Stimulated activated CD8-positive, alpha-beta memory T cell treated with anti-CD3 and anti-CD28 coated beads, Interleukin-15, amount 100 ng/mL, for 48 hours (primary cell): ENCODE measurements at regions not wholly inside any gene's neighbourhood (a gene's known extent, or its start where the extent isn't known, plus 50 kb on each side); places are given as distances from the start of the nearest gene placed in this dataset.
"Not testable (repeated sequence)": the region's sequence is repeated elsewhere in the genome, so short reads cannot be mapped to it uniquely, and the experiment has no call there.

ENCODE experiments used
- DNase-seq, 2 donors: peaks; one replicate each; pipeline ENCODE4 v3.0.0-alpha.2; 2020; ENCODE audit warnings: low read depth in 2 of 2

DNA sequence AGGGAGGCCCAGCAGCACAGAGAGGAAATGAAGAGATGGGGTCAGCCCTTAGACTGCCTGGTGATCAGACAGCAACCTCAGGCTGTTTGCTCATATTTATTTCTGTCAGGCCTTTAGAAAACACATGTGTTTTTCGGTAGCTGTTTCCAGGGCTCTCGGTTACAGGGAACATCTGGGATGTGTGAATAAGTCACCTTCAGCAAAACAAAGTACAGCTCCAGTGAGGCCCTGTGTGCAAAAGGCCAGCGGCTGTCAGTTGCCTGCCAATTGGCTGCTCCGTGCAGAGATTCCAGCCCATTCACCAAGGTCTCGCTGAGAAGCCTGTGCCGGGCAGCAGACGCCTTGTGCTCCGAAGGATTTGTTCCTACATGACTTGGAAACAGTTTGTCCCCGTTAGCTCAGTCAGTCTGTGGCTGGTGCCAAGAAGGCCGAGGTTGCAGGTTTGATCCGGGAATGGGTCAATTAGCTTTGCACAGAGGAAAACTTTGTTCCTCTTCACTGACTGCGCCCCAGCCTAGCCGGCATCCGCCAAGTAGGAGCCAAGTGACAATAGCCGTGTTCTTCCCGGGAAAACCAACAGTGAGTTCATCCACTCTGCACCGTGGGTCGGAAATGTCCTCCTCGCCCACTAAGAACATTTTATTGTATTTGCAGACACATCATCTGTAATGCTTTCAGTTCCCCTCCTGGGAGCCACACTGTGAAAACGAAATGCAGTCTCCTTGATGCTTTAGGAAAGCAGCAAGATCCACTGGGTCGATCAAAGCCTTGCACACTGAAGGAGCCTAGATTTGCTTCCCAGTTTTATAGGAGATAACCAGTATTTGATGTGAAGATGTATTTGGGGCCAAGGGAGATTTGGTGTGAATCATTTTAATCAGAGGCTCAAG is 315.4 kb upstream of the CDYL start:
- no peak for DNase-seq

DNA sequence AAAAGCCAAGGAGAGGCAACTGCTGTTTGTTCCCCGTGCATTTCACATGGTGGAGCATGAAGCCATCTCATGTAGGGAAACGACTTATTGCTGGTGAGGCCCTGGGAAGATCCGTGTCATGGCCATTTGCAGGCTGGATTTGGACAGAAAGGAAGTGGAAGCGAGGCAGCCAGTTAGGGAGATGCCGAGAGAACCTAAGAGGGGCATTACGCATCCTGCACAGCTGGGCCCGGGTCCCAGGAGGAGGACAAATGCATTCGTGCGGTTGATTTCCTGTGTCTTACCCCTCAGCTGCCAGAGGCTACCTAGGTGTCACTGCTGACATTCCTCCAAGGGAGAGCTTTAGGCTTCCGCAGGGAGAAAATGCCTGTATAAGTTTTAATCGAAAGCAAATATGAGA is 316.2 kb upstream of the CDYL start:
- DNase-seq, result no peak

DNA sequence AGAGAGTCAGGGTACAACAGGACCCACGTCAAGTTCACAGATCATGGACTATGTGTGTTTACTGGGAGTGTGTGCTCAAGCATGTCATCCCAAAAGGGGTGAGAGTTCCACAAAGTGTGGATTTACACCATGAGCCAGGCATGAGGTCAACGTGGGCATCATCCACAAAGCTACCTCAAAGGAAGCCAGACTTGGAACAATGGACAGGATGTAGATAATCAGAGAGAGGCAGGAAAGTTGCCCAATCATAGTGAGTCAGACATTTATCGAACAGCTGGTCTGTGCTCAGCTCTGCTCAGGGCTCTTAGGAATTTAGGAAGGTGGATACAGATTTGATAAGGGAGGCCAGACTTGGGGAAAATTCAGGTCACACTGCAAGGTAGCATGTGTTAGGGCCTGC is 317.2 kb upstream of the CDYL start:
- DNase-seq, result no peak

DNA sequence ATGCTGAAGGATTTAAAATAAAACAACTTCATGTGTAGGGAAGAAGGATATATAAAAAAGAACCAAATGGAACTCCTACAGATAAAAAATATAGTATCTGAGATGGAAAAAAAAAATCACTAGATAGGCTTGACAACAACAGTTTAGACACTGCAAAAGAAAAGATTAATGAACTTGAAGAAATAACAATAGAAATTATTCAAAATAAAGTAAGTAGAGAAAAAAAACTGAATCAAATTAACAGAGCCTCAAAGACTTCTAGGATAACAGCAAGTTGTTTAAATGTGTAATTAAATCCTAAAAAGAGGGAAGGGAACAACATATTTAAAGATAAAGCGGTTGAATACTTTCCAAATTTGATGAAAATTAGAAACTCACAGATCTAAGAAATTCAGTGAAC is 316.3 kb upstream of the ECI2 start:
- no peak for DNase-seq

DNA sequence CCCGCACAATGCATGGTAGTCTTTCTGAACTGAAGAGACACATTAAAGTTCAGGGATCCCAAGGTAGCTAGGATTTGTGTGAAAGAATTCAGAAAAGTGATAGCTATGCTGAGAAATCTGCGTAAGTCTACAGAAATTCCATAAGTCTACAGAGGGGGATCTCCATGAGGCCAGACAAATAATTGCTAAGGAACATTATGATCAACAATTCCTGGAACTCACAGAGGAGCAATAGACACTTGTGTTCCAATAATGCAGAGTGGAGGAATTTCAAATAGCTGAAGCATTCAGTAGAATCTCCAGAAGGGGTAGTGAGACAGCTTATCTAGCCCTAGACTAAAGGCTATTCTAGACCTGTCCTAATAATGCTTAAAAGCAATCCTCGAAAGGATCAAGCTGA is 315.7 kb upstream of the ECI2 start:
- no peak for DNase-seq

DNA sequence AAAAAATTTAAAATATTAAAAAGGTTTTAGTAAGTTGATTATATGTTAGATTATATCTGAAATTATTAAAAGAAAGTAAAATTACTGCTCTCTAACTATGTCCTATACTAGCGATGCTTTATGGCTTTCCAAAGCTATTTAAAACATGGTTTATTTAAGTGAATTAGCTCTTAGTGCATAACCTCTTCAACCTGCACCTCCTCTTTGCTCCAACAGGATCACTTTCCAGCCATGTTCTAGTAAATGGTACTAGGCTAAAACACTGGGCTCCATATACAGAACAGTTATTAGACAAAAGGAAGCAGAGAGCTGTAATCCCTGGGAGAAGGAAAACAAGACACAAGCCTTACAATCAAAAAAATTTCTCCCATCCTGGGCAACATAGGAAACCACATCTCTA is 314.9 kb upstream of the ECI2 start:
- DNase-seq, result no peak

DNA sequence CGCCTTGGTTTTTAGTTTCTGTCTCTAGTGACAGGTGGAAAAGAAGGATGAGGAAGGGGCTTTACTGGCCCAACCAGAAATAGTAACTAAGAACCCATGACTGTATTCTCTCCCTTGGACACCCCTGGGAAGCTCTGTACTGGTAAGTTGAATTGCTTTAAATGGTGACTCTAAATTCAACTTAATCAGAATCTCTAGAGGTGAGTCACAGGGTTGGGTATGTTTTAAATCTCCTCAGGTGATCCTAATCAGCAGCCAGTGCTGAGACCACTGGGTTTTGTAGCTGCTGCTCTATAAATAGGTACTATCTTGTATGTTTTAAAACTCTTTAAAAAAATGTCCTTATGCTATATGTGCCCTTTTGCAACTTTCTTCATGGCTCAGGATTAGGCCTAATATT is 314.0 kb upstream of the ECI2 start:
- DNase-seq, result no peak

DNA sequence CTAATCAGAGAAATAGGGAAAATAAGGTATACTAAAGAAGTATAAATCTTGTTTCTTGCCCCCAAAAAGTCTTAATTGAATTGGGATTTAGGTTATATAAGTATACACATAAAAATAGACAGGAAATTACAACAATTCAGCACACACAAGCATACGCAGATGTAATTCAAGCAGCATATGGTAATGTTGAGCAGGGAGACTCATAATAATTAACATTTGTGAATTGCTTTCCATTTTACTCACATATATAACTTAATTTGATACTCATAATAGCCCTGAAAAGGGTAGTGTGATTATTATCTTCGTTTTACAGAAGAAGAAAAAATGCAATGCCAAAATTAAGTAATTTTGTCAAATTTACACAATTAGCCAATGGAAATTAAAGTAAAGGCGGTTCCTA is 313.5 kb upstream of the ECI2 start:
- DNase-seq, result no peak

DNA sequence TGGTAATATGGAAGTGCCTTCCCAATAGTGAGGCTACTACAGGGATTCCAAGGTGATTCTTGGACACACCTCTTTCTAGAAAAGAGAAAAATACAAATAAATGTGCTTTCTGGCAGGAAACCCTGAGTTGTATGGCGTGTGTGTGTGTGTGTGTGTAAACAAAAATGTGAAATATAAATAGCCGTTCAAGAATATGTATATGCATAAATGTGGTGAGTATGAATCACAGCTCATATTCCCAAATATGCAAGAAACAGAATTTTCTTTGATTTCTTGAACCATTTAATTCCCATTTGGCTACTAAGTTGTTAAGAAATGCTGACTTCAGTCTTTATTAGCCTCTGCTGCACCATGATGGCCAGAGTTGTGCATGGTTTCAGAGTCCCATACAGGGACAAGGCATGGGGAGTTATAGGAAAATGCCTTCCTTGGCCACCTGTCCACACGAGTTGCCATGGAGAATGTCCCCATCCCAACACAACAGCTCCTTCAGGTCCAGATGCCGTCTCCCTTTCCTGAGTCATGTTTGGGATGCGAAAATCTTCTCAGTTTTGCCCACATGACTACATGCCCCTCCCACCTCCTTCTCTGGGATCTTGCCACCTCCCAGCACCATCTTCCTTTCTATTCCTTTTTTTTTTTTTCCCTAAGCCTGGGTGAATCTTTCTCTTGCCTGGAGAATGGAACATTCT is 312.4 kb upstream of the ECI2 start:
- no peak for DNase-seq

DNA sequence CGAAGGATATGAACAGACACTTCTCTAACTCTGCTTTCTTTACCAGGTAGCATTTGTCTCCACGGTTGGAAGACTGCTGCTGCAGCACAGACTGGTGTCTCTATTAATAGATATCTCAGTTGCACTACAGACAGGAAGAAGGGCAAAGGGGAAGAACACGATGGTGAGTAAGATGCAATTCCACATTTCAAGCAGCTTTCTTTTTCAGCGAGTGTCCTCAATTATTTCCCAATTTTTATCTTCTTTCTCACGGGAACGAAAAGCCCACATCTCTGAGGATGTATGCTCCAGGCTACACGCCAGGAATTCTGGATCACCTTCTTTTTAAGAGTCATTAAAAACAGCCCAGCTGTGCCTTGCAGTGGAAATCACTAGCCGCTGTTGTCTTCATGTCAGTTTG is 311.6 kb upstream of the ECI2 start:
- DNase-seq, result no peak

DNA sequence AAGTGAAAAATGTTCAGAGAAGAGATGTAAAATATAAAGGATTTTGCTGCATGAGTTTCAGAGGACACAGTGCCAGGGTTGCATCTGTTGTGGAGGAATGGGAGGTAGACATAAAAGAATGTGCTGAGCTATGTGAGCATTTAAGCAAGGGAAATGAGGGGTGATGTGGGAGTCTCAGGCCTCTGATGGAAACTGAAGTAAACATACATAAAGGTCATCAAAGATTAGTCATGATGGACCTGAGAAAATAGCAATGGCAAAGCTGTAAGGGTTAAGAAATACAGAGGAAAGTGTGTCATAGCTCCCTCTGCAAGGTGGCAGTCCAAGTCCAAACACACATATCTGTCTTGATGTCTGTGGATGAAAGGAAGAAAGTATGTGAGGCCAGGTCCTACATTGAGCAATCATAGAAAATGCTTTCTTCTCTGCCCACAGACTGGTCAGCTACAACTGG is 306.6 kb upstream of the ECI2 start:
- DNase-seq, result no peak

DNA sequence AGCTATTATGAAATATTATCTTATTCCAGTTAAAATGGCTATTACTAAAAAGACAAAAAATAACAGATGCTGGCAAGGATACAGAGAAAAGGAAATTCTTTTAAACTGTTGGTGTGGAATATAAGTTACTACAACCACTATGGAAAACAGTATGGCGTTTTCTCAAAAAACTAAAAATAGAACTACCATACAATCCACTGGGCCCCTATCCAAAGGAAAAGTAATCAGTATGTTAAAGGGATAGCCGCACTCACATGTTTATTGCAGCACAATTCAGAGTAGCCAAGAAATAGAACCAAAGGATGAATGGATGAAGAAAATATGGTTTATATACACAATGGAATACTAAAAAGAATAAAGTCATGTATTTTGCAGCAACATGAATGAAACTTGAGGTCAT is 303.8 kb upstream of the ECI2 start:
- DNase-seq, result no peak

DNA sequence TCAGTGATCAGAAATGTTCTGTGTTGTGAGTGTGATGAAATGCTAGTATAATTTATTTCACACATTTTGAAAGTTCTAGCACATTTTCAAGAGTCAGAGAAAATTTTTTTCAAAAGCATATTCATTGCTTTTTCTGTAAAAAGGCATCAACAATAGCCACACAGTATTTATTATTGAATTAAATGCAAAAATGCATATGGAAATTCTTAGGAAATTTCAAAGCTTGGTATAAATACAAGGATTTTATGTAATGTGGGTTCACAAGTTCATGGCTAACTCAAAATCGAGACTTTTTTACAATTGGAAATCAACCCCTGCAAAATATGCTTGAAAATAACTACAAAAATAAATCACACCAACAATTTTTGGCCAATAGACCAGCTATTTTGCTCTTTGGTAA is 302.0 kb upstream of the ECI2 start:
- no peak for DNase-seq

DNA sequence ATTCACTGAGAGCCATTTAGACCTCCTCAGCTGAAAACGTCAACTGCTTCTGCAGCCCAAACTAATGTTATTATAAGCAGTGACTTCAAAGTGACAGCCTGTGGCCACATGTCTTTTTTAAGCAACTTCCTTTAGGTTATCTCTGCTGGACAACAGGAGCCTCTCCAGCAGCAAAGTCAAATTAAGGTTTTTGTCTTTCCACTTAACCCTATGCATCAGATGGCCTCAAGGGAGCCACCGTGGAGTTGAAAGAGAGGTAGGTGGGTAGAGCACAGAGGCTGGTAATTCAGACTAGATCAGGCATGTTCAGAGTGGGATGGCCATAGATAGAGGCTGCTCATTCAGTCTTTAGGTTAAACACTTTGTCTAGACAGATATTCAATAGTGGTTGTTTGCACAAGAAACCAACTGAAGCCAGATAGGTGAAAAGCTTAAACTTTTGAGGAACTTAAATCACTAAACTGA is 300.6 kb upstream of the ECI2 start:
- no peak for DNase-seq

DNA sequence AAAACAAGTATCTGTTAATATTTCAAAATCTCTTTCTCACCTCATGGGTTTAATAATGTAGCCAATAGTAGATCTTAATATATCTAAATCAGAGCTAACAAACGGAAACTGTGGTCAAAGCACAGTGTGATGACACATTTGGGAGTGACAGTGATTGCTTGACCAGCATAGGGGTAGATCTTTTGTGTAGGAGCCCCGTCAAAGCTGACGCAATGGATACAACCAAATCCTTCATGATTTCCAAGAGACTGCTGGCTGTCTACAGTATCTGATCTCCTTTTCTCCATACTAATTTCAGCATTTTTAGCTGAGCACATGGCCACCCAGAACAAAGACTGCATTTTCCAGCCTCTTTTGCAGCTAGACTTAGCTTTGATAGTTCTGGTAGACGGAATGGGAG is 299.3 kb upstream of the ECI2 start:
- DNase-seq, result no peak

DNA sequence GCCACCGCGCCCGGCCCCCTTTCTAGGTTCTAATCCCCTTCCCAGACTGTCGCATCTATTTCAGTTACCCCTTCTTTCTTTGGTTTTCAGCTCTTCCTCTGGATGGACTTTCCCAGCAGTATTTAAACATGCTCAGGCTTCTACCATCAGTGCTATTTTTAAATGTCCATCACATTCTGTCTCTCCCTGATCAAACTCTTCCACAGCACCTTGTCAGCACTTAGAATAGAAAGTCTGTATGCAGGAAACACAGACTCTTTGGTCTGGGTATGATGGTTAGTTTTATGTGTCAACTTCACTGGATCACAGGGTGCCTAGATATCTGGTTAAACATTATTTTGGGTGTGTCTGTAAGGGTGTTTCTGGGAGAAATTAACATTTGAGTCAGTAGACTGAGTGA is 297.8 kb upstream of the ECI2 start:
- DNase-seq, result no peak

DNA sequence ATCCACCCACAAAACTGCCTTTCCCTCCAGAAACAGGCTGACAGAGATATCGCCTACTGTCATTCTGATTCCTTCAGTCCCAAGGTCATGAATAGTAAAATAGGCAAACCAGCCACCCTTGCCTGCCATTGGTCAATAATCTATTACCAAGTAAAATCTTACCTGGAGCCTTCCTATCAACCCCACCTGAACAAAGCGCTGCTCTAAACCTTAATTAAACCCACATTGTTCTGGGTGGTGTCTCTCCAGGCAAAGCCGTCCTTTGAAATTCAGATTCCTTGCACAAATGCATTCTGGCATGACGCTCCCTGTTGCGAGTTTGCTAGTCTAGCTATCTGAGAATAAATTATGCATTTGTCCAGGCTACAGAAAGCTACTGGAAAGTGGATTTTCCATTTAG is 291.6 kb upstream of the ECI2 start:
- no peak for DNase-seq

DNA sequence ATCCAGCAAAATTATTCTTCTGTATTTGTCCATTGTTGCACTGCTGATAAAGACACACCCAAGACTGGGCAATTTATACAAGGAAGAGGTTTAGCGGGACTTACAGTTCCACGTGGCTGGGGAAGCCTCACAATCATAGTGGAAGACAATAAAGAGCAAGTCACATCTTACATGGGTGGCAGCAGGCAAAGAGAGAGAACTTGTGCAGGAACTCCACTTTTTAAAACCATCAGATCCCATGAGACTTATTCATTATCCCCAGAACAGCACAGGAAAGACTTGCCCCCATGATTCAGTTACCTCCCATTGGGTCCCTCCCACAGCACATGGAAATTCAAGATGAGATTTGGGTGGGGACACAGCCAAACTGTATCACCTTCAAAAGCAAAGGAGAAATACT is 286.5 kb upstream of the ECI2 start:
- no peak for DNase-seq

DNA sequence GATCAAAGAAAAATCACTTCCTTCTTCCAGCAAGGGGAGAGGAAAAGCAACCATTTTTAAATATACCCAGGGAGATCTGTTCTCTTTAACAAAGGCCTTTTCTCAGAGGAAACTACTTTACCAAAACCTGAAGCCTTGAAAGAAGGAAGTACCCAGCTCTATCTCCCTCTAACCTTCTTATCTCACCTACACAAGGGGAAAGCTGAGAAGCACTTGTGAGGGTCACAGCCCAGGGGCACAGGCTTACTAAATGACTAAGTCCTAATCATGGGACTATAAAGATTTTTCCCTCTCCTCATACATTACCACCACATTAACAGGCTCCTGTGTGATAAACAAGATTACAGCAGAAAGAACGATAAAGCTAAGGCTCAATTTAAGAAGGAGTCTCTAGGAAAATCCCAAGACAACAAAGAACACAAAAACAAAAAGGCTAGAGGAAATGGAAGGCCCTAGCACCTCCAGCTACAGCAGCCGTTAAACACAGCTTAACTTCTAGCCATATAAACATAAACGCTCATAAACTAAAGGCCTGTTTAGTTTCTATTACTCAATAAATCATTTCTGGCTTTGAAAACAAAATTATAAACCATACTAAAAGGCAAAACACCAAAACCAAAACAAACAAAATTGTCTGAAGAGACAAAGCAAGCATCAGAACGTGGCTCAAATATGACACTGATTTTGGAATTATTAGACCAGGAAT is 284.9 kb upstream of the ECI2 start:
- DNase-seq, result no peak

DNA sequence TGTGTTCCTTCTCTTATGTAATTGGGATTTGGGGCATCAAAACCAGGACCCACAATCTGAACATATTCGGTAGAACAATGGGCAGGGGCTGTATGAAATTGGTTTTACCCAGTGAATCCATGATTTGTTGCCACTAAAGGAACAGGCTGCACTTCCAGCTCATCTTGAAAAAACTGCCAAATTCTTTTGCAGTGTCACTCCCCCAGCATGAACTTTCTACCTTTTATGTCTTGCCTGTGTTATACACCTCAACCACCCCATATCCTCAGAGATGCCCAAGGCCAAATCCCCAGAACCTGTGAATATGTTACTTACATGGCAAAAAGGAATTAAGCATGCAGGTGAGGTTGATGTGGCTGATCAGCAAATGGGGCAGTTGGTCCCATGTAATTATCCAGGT is 280.2 kb upstream of the ECI2 start:
- DNase-seq, result no peak

DNA sequence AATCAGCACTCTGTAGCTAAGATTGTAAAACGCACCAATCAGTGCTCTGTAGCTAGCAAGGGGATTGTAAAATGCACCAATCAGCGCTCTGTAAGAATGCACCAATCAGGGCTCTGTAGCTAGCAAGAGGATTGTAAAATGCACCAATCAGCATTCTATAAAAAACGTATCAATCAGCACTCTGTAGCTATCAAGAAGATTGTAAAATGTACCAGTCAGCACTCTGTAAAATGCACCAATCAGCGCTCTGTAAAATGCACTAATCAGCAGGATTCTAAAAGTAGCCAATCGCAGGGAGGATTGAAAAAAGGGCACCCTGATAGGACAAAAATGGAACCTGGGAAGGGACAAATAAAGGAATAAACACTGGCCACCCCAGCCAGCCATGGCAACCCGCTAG is 278.7 kb upstream of the ECI2 start:
- not testable (repeated sequence) for DNase-seq

DNA sequence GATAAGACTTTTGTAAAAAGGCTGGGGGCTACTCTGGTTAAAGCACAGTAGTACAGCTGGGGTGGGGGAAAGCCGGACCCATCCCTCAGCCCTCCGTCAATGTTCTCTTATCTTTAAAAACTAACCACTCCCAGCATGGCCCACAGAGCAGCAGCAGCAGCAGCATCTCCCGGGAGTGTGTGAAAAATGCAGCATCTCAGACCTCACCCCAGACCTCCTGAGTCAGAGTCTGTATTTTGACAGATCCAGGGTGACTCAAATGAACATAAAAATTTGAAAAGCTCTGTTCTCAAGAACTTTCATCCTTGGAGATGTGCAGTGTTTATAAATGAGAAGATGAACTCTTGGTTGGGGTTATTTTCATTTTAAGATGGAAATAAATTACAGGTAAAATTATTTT is 277.7 kb upstream of the ECI2 start:
- no peak for DNase-seq

DNA sequence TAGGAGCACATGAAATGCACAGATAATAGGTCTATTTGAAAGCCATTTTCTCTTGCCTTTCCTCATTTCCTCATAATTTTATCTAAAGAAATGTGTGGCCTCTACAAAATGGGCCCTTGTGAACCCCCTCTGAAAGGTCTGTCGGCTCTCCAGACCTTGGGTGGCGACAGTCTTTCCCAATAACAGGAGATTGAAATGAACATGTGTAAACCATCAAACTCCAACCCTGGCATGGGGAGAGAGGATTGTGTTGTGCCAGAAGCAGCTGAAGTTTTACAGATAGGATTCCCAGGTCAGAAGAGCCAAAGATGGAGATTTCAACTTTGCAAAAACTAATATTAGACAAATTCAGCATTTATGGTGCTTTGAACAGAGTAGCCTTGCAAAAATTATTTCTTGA is 277.1 kb upstream of the ECI2 start:
- DNase-seq, result no peak
